ENCODE measurements at regions not wholly inside any gene's neighbourhood (a gene's known extent, or its start where the extent isn't known, plus 50 kb on each side); places are given as distances from the start of the nearest gene placed in this dataset.

GRCh38 chr1:198064181-198064580 is 92.6 kb upstream of the NEK7 start:
- TF ChIP-seq CTCF (IDR thresholded peaks at IDR 0.05) (no peak), POLR2A (IDR thresholded peaks at IDR 0.05) (no peak)
